Peyer's patch (tissue), 4 donors: ENCODE measurements at regions not wholly inside any gene's neighbourhood (a gene's known extent, or its start where the extent isn't known, plus 50 kb on each side); places are given as distances from the start of the nearest gene placed in this dataset.

Source experiments
- DNase-seq, 3 donors: peaks; one replicate each; pipeline ENCODE4 v3.0.0-alpha.2; 2017 to 2019
- H3K27ac ChIP-seq, 4 donors: fragments of 200-600 bp; sonication (generic); one replicate each; pipeline ENCODE4 v1.5.1; 2016 to 2019
- H3K27me3 ChIP-seq, 2 donors: fragments of 200-600 bp; sonication (generic); one replicate each; pipeline ENCODE4 v1.5.1; 2019
- H3K36me3 ChIP-seq, 3 donors: fragments of 200-600 bp; sonication (generic); one replicate each; pipeline ENCODE4 v1.5.1; 2016 to 2019
- H3K4me1 ChIP-seq, 4 donors: fragments of 200-600 bp; sonication (generic); one replicate each; pipeline ENCODE4 v1.5.1; 2016 to 2019
- H3K4me3 ChIP-seq, 4 donors: fragments of 200-600 bp; sonication (generic); 1 replicate in 3 of 4; 2 replicates in 1 of 4; pipeline ENCODE4 v1.5.1; 2016 to 2019; ENCODE audit warnings: mild to moderate bottlenecking in 1 of 4
- H3K9me3 ChIP-seq, 4 donors: fragments of 200-600 bp; sonication (generic); one replicate each; pipeline ENCODE4 v1.5.1; 2016 to 2019; ENCODE audit warnings: mild to moderate bottlenecking in 1 of 4
- POLR2A ChIP-seq, 2 donors: fragments of 450-650 bp; IDR thresholded peaks; one replicate each; pipeline ENCODE4 v1.5.1; 2017; ENCODE audit warnings: antibody characterized with exemption in 2 of 2, mild to moderate bottlenecking in 2 of 2, moderate library complexity in 2 of 2
- TF ChIP-seq, protein P1 (sequence below), 6 experiments: fragments of 450-650 bp in 4 of 6; fragments of 200-600 bp in 2 of 6; sonication (generic) in 1 of 6; IDR thresholded peaks; one replicate each; pipeline ENCODE4 v1.5.1; 2017 to 2019; ENCODE audit warnings: antibody characterized with exemption in 6 of 6, mild to moderate bottlenecking in 3 of 6, moderate library complexity in 1 of 6

- H3K4me3 ChIP-seq: no peak overlapping the region
- no peak overlapping the region for H3K27ac ChIP-seq
- no peaks in the 10 kb centered on the region for H3K27me3 ChIP-seq
- no peak for DNase-seq
- no peaks in the 10 kb centered on the region for H3K9me3 ChIP-seq
- H3K36me3 ChIP-seq: no peaks in the 10 kb centered on the region
- H3K4me1 ChIP-seq: no peaks in the 10 kb centered on the region
- TF ChIP-seq, protein P1, sequence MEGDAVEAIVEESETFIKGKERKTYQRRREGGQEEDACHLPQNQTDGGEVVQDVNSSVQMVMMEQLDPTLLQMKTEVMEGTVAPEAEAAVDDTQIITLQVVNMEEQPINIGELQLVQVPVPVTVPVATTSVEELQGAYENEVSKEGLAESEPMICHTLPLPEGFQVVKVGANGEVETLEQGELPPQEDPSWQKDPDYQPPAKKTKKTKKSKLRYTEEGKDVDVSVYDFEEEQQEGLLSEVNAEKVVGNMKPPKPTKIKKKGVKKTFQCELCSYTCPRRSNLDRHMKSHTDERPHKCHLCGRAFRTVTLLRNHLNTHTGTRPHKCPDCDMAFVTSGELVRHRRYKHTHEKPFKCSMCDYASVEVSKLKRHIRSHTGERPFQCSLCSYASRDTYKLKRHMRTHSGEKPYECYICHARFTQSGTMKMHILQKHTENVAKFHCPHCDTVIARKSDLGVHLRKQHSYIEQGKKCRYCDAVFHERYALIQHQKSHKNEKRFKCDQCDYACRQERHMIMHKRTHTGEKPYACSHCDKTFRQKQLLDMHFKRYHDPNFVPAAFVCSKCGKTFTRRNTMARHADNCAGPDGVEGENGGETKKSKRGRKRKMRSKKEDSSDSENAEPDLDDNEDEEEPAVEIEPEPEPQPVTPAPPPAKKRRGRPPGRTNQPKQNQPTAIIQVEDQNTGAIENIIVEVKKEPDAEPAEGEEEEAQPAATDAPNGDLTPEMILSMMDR (IDR thresholded peaks at IDR 0.05): no peak
- no peak for TF ChIP-seq POLR2A (IDR thresholded peaks at IDR 0.05)
Measured at GRCh38 chr3:19668163-19668562, 265.9 kb downstream of the EFHB start.

GRCh38 chr3:19662486-19662885, 271.5 kb downstream of the EFHB start:
- TF ChIP-seq POLR2A (IDR thresholded peaks at IDR 0.05): no peak
- TF ChIP-seq, protein P1 (IDR thresholded peaks at IDR 0.05): no peak
- H3K4me1 ChIP-seq: no peaks in the 10 kb centered on the region
- no peaks in the 10 kb centered on the region for H3K27me3 ChIP-seq

GRCh38 chr3:19652336-19652735, 281.7 kb downstream of the EFHB start:
- Histone ChIP-seq H3K4me3 (no peak overlapping the region), H3K4me1 (no peaks in the 10 kb centered on the region), H3K36me3 (no peaks in the 10 kb centered on the region), H3K9me3 (peaks cover 0 to 7% (median 0%) of the 10 kb centered on the region in 4 donors), H3K27ac (no peak overlapping the region), H3K27me3 (no peaks in the 10 kb centered on the region)
- TF ChIP-seq POLR2A (IDR thresholded peaks at IDR 0.05): no peak
- TF ChIP-seq, protein P1 (IDR thresholded peaks at IDR 0.05): no peak
- no peak for DNase-seq

More at GRCh38 chr3:19662486-19662885, 271.5 kb downstream of the EFHB start:
- Histone ChIP-seq H3K4me3 (no peak overlapping the region), H3K9me3 (no peaks in the 10 kb centered on the region), H3K36me3 (no peaks in the 10 kb centered on the region), H3K27ac (no peak overlapping the region)
- no peak for DNase-seq

- TF ChIP-seq, protein P1 (IDR thresholded peaks at IDR 0.05): no peak
- TF ChIP-seq POLR2A (IDR thresholded peaks at IDR 0.05): no peak
- Histone ChIP-seq H3K36me3 (no peaks in the 10 kb centered on the region), H3K9me3 (no peaks in the 10 kb centered on the region), H3K27ac (no peak overlapping the region), H3K4me3 (no peak overlapping the region), H3K27me3 (no peaks in the 10 kb centered on the region), H3K4me1 (no peaks in the 10 kb centered on the region)
- DNase-seq: no peak
Measured at GRCh38 chr3:19645093-19645492, 288.9 kb downstream of the EFHB start.

GRCh38 chr3:19644405-19644804, 289.6 kb downstream of the EFHB start:
- H3K4me1 ChIP-seq: no peaks in the 10 kb centered on the region
- H3K27me3 ChIP-seq: no peaks in the 10 kb centered on the region
- no peak for TF ChIP-seq POLR2A (IDR thresholded peaks at IDR 0.05)
- TF ChIP-seq, protein P1 (IDR thresholded peaks at IDR 0.05): no peak
- no peak overlapping the region for H3K4me3 ChIP-seq
- no peak overlapping the region for H3K27ac ChIP-seq
- no peaks in the 10 kb centered on the region for H3K9me3 ChIP-seq
- H3K36me3 ChIP-seq: no peaks in the 10 kb centered on the region
- DNase-seq: no peak

- DNase-seq: no peak
- Histone ChIP-seq H3K27ac (no peak overlapping the region), H3K27me3 (no peaks in the 10 kb centered on the region), H3K36me3 (no peaks in the 10 kb centered on the region), H3K4me3 (no peak overlapping the region), H3K9me3 (no peaks in the 10 kb centered on the region), H3K4me1 (no peaks in the 10 kb centered on the region)
- TF ChIP-seq, protein P1 (IDR thresholded peaks at IDR 0.05): no peak
- TF ChIP-seq POLR2A (IDR thresholded peaks at IDR 0.05): no peak
Measured at GRCh38 chr3:19641408-19641807, 292.6 kb downstream of the EFHB start.
